GM18907 (cell line): ENCODE measurements at regions not wholly inside any gene's neighbourhood (a gene's known extent, or its start where the extent isn't known, plus 50 kb on each side); places are given as distances from the start of the nearest gene placed in this dataset.
"Not testable (repeated sequence)": the region's sequence is repeated elsewhere in the genome, so short reads cannot be mapped to it uniquely, and the experiment has no call there.

Experiments used
- ATAC-seq: cut with Tn5 transposase; IDR thresholded peaks from one replicate; pipeline ENCODE4 v1.9.1; 2021; ENCODE audit warnings: mild to moderate bottlenecking, moderate library complexity; ENCODE audit not compliant: unreplicated experiment

GRCh38 chr3:159502986-159503385 is 485.6 kb upstream of the IL12A start:
- no peak for ATAC-seq

GRCh38 chr3:159510988-159511387 is 477.6 kb upstream of the IL12A start:
- ATAC-seq: not testable (repeated sequence)

- ATAC-seq: no peak
Measured at GRCh38 chr3:159513444-159513843, 475.2 kb upstream of the IL12A start.

- no peak for ATAC-seq
Measured at GRCh38 chr3:159513867-159514380, 474.7 kb upstream of the IL12A start.

- ATAC-seq: no peak
Measured at GRCh38 chr3:159517105-159517504, 471.5 kb upstream of the IL12A start.

GRCh38 chr3:159520638-159521037 is 468.0 kb upstream of the IL12A start:
- no peak for ATAC-seq

- ATAC-seq: no peak
Measured at GRCh38 chr3:159522276-159522675, 466.4 kb upstream of the IL12A start.

GRCh38 chr3:159528251-159528895 is 460.3 kb upstream of the IL12A start:
- no peak for ATAC-seq

- ATAC-seq: no peak
Measured at GRCh38 chr3:159532577-159532976, 456.1 kb upstream of the IL12A start.

GRCh38 chr3:159534496-159534895 is 454.1 kb upstream of the IL12A start:
- no peak for ATAC-seq

- ATAC-seq: no peak
Measured at GRCh38 chr3:159536876-159537275, 451.8 kb upstream of the IL12A start.

- ATAC-seq: no peak
Measured at GRCh38 chr3:159538507-159538906, 450.1 kb upstream of the IL12A start.

- no peak for ATAC-seq
Measured at GRCh38 chr3:159540882-159541495, 447.6 kb upstream of the IL12A start.

- no peak for ATAC-seq
Measured at GRCh38 chr3:159548675-159549335, 439.8 kb upstream of the IL12A start.

GRCh38 chr3:159555205-159555604 is 433.4 kb upstream of the IL12A start:
- no peak for ATAC-seq

- no peak for ATAC-seq
Measured at GRCh38 chr3:159559771-159560170, 428.9 kb upstream of the IL12A start.

- no peak for ATAC-seq
Measured at GRCh38 chr3:159560214-159560979, 428.2 kb upstream of the IL12A start.

- no peak for ATAC-seq
Measured at GRCh38 chr3:159565313-159565712, 423.3 kb upstream of the IL12A start.

GRCh38 chr3:159583662-159584061 is 405.0 kb upstream of the IL12A start:
- ATAC-seq: no peak

- no peak for ATAC-seq
Measured at GRCh38 chr3:159584421-159584820, 404.2 kb upstream of the IL12A start.

- no peak for ATAC-seq
Measured at GRCh38 chr3:159586571-159587202, 401.9 kb upstream of the IL12A start.
